ENCODE measurements at regions not wholly inside any gene's neighbourhood (a gene's known extent, or its start where the extent isn't known, plus 50 kb on each side); places are given as distances from the start of the nearest gene placed in this dataset.
"Not testable (repeated sequence)": the region's sequence is repeated elsewhere in the genome, so short reads cannot be mapped to it uniquely, and the experiment has no call there.

DNA sequence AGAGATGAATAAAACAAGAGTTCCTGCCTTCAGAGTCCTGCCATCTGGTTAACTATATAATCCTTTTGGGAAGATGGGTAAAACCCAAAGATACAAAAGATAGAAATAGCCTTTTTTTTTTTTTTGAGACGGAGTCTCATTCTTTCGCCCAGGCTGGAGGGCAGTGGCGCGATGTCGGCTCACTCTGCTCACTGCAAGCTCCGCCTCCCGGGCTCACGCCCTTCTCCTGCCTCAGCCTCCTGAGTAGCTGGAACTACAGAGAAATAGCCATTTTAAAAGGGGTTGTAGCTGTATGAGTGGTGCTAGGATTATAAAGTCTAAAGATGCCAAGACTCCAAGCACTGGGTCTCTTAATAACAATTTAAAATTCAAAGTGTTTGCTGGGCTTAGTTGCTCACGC, 97.2 kb downstream of the KDR start:
- no peaks in the 10 kb centered on the region for H3K4me1 Mint-ChIP-seq (ENCODE audit: low read depth)
- H3K27ac Mint-ChIP-seq: no peak overlapping the region
- no peak overlapping the region for H3K4me3 Mint-ChIP-seq
- peaks cover 3% of the 10 kb centered on the region for H3K27me3 Mint-ChIP-seq
- no peaks in the 10 kb centered on the region for H3K9me3 Mint-ChIP-seq
- DNase-seq: no peak
- H3K36me3 Mint-ChIP-seq (ENCODE audit: low read depth): no peaks in the 10 kb centered on the region

DNA sequence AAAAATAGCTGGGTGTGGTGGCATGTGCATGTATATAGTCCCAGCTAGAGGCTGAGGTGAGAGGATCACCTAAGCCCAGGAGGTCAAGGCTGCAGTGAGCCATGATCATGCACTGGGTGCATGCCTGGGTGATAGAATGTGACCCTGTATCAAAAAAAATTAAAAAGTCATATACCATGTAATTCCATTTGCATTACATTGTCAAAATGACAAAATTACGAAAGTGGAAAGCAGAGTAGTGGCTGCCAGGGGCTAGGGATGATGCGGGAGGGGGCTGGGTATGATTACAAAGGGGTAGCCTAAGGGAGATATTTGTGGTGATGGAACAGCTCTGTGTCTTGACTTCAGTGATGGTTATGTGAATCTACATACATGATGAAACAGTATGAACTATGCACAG, 97.8 kb downstream of the KDR start:
- Mint-ChIP-seq H3K9me3 (no peaks in the 10 kb centered on the region), H3K36me3 (ENCODE audit: low read depth) (no peaks in the 10 kb centered on the region)

DNA sequence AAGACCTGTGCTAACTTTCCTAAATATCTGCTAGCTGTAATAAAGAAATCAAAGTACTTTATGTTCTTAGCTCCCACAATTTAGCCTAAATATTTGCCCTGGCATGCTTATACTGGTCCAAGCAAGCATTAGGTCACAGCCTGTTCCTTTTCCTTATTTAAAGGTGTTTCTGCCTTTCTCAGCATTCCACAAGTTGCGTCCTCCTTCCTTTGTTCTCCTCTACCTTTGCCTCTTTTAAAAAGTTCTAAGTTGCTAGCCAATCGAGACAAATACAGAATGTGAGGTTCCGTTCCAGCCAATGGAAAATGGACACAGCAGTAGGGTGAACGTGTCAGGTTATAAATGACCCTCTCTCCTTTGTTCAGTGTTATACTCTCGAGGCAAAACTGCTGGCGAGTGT, 99.9 kb downstream of the KDR start:
- H3K4me1 Mint-ChIP-seq (ENCODE audit: low read depth); H3K4me3 Mint-ChIP-seq; H3K27ac Mint-ChIP-seq; H3K27me3 Mint-ChIP-seq; DNase-seq; H3K9me3 Mint-ChIP-seq; H3K36me3 Mint-ChIP-seq (ENCODE audit: low read depth): not testable (repeated sequence)

More for the DNA sequence above, 97.8 kb downstream of the KDR start:
- Mint-ChIP-seq H3K4me1 (ENCODE audit: low read depth) (no peaks in the 10 kb centered on the region), H3K27ac (no peak overlapping the region), H3K4me3 (no peak overlapping the region), H3K27me3 (no peaks in the 10 kb centered on the region)
- no peak for DNase-seq

DNA sequence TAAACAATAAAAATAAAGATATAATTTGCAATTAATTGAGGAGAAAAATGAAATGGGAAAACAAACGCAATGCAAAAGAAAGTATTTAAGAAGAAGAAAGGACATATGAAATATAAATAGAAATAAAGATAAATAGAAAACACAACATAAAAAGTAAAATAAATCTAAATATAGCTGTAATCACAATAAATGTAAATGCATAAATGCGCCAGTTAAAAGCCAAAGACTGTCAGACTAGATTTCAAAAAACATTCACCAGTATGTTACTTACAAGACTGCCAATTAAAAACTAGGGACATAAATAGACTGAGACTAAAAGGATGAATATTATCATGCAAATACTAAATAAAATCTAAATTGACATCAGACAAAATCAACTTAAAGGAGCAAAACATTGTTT, 102.4 kb downstream of the KDR start:
- Mint-ChIP-seq H3K36me3 (ENCODE audit: low read depth) (no peaks in the 10 kb centered on the region), H3K27ac (no peak overlapping the region), H3K9me3 (no peaks in the 10 kb centered on the region), H3K4me3 (no peak overlapping the region), H3K4me1 (ENCODE audit: low read depth) (no peaks in the 10 kb centered on the region), H3K27me3 (peaks cover 5% of the 10 kb centered on the region)
- DNase-seq: no peak

DNA sequence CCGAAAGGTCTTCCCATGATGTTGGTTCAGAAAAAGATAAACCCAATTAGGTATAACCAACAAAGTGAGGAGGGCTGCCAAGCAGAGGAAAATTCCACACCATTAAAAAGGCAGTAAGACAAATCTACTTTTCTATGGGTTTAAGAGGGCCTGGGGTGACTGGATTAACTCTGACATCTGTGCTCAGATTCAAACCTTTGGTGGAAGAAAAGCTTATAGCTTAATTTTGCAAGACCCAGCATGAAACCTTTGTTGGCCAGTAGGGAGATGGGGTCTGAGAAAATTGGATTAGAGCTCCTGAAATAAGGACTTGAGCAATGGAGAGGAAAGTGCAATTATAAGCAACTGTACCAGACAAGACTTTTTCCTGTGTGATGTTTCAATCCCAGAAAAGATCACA, 104.2 kb downstream of the KDR start:
- Mint-ChIP-seq H3K4me3 (no peak overlapping the region), H3K36me3 (ENCODE audit: low read depth) (no peaks in the 10 kb centered on the region), H3K27me3 (peaks cover 5% of the 10 kb centered on the region), H3K4me1 (ENCODE audit: low read depth) (no peaks in the 10 kb centered on the region), H3K9me3 (no peaks in the 10 kb centered on the region), H3K27ac (no peak overlapping the region)
- no peak for DNase-seq

DNA sequence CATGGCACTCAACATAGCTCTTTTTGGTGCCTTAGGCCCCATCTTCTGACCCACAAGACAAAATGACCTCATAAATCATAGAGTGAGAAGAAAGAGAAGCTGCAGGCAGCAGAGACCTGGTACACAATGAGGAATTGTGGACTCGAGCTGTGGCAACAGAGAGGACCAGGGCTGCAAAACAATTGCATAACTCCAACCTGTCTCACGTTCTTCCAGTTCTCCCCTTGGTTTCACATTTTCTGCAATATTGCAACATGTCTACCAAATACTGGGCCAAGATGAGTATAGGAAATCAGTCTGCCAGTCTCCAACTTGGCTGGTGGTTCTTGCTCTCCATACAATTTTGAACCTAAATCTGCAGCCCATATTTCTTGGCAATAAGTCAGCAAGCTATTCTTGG, 105.3 kb downstream of the KDR start:
- no peaks in the 10 kb centered on the region for H3K9me3 Mint-ChIP-seq
- H3K36me3 Mint-ChIP-seq (ENCODE audit: low read depth): no peaks in the 10 kb centered on the region
- peaks cover 5% of the 10 kb centered on the region for H3K27me3 Mint-ChIP-seq
- DNase-seq: no peak
- no peak overlapping the region for H3K27ac Mint-ChIP-seq
- H3K4me1 Mint-ChIP-seq (ENCODE audit: low read depth): no peaks in the 10 kb centered on the region
- H3K4me3 Mint-ChIP-seq: no peak overlapping the region

DNA sequence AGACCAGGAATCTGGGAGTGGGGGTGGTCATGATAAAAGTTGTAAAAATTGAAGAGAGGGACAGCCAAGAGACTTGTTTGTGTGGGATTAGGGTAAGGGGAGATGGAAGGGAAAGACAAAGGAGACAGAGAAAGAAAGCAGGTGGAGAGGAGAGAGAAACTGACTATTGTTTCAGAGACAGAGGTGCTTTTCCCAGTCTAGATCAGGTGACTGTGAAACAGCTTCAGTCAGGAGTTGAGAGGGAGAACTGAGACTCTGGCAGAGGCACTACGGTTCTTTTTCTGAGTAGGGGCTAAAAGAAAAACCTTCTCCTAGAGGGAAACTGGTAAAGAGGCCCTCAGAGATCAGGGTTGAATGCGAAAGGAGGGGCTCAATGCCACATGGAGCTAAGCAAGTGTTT, 106.4 kb downstream of the KDR start:
- Mint-ChIP-seq H3K4me1 (ENCODE audit: low read depth) (no peaks in the 10 kb centered on the region), H3K27ac (no peak overlapping the region), H3K36me3 (ENCODE audit: low read depth) (no peaks in the 10 kb centered on the region), H3K27me3 (peaks cover 5% of the 10 kb centered on the region), H3K4me3 (no peak overlapping the region), H3K9me3 (no peaks in the 10 kb centered on the region)
- DNase-seq: no peak

DNA sequence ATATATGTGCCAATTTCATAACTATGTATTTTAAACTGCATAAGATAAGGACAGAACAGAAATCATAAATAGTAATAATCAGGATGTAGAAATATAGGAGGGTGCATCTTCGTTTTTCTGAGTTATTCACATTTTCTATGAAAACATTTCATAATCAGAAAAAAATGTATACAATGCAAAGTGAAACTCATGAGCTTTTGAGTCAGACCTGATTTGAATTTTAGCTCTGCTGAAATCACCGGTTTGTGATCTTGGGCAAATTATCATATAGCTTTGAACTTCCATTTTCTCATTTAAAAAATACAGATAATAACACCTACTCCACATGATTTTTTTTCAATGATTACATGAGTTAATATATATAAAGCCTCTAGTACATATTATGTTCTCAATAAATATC, 106.9 kb downstream of the KDR start:
- DNase-seq: no peak
- H3K4me3 Mint-ChIP-seq: no peak overlapping the region
- no peak overlapping the region for H3K27ac Mint-ChIP-seq
- peaks cover 5% of the 10 kb centered on the region for H3K27me3 Mint-ChIP-seq
- no peaks in the 10 kb centered on the region for H3K4me1 Mint-ChIP-seq (ENCODE audit: low read depth)
- H3K36me3 Mint-ChIP-seq (ENCODE audit: low read depth): no peaks in the 10 kb centered on the region
- H3K9me3 Mint-ChIP-seq: no peaks in the 10 kb centered on the region

DNA sequence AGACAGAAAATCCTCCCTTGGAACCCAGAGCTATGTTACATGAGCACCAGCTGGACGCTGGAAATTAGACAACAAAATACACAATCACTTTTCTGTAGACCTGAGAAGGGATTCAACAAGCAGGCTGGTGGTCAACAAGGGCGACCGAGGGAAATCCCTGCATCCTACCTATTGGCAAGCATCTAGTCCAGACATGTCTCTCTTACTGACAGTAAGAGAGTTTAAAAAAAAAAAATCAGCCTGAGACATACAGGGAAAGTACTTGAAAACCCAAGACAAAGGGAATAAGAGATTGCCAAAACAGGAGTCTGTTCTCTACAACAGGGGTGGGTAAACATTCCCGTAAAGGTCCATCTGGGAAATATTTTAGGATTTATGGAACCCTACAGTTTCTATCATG, 108.0 kb downstream of the KDR start:
- no peak for DNase-seq
- H3K36me3 Mint-ChIP-seq (ENCODE audit: low read depth): no peaks in the 10 kb centered on the region
- no peak overlapping the region for H3K27ac Mint-ChIP-seq
- H3K9me3 Mint-ChIP-seq: no peaks in the 10 kb centered on the region
- H3K4me3 Mint-ChIP-seq: no peak overlapping the region
- no peaks in the 10 kb centered on the region for H3K4me1 Mint-ChIP-seq (ENCODE audit: low read depth)
- H3K27me3 Mint-ChIP-seq: peaks cover 5% of the 10 kb centered on the region

DNA sequence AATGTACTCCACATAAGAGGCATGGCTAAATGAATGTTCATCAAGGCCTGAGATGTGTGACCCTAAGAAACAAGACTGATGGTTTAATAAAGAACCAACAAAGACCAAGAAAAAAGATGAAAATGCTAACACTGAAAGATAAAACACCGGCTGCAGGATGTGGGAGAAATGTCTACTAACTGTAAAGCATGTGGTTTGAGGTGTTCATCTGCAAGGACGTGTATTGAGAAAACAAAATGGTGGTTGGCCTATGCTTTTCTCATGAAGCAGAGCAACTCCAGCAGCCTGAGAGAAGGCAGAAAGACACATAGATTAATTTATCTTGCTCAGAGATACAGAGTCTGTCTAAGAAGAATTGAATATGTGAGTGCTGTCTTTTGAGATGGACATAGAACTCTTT, 109.3 kb downstream of the KDR start:
- Mint-ChIP-seq H3K9me3 (no peaks in the 10 kb centered on the region), H3K4me1 (ENCODE audit: low read depth) (no peaks in the 10 kb centered on the region), H3K36me3 (ENCODE audit: low read depth) (no peaks in the 10 kb centered on the region), H3K27me3 (peaks cover 5% of the 10 kb centered on the region), H3K27ac (no peak overlapping the region), H3K4me3 (no peak overlapping the region)
- no peak for DNase-seq

DNA sequence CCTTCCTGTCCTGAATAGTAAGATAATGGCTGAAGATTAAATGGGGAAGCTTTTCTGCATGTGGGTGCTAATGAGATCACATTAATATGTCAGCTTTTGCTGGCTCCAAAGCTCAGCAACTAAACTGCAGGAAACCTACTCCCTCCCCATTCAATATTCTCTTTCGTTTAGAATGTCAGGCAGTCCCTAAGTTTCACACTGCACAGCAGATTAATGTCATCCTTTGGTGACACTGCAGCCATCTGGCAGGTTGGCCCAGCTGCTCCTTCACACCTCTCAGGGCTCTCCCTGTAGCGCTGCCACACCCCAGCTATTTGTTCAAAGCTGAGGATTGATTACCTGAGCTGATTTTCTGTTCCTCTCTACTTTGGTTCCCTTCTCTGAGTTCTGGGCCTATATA, 110.5 kb downstream of the KDR start:
- Mint-ChIP-seq H3K27me3 (peaks cover 3% of the 10 kb centered on the region), H3K4me1 (ENCODE audit: low read depth) (no peaks in the 10 kb centered on the region), H3K9me3 (no peaks in the 10 kb centered on the region), H3K36me3 (ENCODE audit: low read depth) (no peaks in the 10 kb centered on the region), H3K4me3 (no peak overlapping the region), H3K27ac (no peak overlapping the region)
- DNase-seq: no peak

DNA sequence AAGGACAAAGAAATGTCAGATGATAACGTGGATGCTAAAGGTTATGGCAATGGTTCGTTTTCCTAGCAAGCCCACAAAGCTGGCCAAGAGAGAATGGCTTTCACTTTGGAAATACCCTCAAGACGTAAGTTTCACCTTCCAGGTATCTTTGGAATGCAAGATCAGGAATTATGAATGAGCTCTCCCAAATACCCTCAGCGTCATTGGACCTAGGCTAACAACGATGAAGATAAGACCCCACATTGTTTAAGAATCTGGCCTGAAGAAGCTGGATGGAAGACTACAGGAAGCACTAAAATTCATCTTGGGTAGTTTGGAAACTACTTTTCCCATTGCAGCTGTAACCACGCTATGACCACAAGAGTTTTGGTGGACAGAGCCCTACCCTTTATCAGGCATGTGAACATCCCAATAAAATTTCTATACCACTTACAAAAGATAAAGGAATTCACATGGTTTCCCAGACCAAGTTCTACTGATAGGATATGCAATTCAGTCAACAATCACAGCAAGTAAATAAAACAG, 111.9 kb downstream of the KDR start:
- H3K9me3 Mint-ChIP-seq: no peaks in the 10 kb centered on the region
- H3K36me3 Mint-ChIP-seq (ENCODE audit: low read depth): no peaks in the 10 kb centered on the region

DNA sequence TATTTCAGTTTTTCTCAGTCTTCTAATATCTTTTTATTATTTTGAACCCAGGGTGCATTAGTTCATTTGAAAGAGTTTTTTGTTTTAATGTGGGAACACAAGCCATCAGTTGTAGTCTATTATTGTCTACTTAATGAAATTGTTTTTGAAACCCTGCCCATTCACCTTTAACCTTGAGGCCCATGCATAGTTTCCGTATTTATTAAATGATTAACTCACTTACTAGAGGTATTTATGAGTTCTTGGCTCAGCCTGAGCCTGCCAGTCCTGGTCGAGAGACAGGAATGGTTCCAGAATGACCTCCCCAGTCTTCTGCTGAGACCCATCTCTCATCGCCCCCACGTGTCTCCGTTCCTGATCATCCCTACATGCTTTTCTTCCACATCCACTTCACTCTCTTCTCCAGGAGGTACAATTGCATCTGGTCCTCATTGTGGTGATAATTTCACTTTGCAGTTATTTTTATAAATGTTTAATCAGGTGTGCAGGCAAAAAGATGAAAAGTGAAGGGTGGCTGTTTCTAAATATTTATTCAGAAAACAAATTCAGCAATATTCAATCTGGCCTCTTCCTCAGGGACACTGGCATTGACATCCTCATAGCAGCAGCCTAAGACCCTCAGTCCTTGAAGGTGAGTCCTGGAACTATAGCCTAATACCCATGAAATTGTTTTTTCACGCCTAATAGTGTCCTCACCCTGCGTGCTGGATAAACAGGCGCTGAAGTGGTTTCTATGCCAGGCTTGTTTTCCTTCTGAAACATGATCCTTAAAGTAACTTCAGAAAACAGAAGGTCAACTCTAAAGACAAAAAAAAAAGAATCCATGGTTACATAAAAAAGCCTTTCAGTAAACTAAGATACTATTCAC, 112.8 kb downstream of the KDR start:
- Mint-ChIP-seq H3K27ac (no peak overlapping the region), H3K27me3 (no peaks in the 10 kb centered on the region), H3K36me3 (ENCODE audit: low read depth) (no peaks in the 10 kb centered on the region), H3K4me3 (no peak overlapping the region), H3K9me3 (no peaks in the 10 kb centered on the region), H3K4me1 (ENCODE audit: low read depth) (no peaks in the 10 kb centered on the region)
- DNase-seq: no peak

More for the DNA sequence above, 111.9 kb downstream of the KDR start:
- Mint-ChIP-seq H3K27me3 (no peaks in the 10 kb centered on the region), H3K27ac (no peak overlapping the region), H3K4me3 (no peak overlapping the region), H3K4me1 (ENCODE audit: low read depth) (no peaks in the 10 kb centered on the region)
- DNase-seq: no peak

DNA sequence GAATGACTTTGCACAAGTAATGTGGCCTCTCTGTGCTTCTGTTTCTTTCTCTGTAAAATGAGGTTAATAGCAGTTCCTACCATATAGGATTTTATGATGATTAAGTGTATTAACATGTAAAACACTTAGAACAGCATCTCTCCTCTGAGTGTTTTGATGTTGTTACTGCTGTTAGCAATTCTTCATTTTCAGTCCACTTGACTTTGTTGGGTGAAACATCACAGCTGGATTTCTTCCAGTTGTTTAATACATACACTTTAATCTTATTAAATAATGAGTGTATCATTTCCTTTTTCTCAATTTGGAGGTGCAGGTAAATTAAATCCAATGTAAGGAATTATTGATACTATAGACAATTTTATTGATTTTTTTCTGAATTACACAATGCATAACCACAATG, 113.6 kb downstream of the KDR start:
- Mint-ChIP-seq H3K4me1 (ENCODE audit: low read depth) (no peaks in the 10 kb centered on the region), H3K27me3 (no peaks in the 10 kb centered on the region), H3K4me3 (no peak overlapping the region), H3K9me3 (no peaks in the 10 kb centered on the region), H3K27ac (no peak overlapping the region), H3K36me3 (ENCODE audit: low read depth) (no peaks in the 10 kb centered on the region)
- no peak for DNase-seq

DNA sequence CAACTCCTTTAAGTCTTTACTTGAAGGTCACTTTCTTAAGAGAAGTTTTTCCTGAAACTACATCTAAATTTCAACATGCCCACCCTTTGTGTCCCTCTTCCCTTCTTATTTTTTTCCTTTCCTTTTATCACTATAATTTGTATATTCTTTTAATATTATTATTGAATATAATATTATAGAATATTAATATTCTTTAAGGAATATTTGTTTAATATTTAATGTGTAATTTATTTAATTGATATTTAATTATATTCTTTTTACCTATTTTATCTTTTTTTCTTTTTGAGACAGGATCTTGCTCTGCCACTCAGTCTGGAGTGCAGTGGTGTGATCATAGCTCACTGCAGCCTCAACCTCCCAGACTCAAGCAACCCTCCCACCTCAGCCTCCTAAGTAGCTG, 114.8 kb downstream of the KDR start:
- Mint-ChIP-seq H3K4me3 (no peak overlapping the region), H3K36me3 (ENCODE audit: low read depth) (no peaks in the 10 kb centered on the region), H3K4me1 (ENCODE audit: low read depth) (no peaks in the 10 kb centered on the region), H3K27me3 (no peaks in the 10 kb centered on the region), H3K27ac (no peak overlapping the region), H3K9me3 (no peaks in the 10 kb centered on the region)
- DNase-seq: no peak
